Activated B cell treated with CpG ODN at 0.5 μM for 24 hours (primary cell): ENCODE measurements at regions not wholly inside any gene's neighbourhood (a gene's known extent, or its start where the extent isn't known, plus 50 kb on each side); places are given as distances from the start of the nearest gene placed in this dataset.

Source experiments
- ATAC-seq: fragments of 200-7000 bp; cut with Tn5 transposase; one replicate; pipeline ENCODE4 v1.10.0; 2021; ENCODE audit warnings: low read depth, mild to moderate bottlenecking, moderate library complexity
- CTCF ChIA-PET: fragments of 350-600 bp; sonication (Branson Sonifier 250); formaldehyde crosslinking; loops from one replicate; lab custom pipeline; 2021; ENCODE audit warnings: antibody characterized with exemption; lab: Charles Lee
- POLR2A ChIA-PET: fragments of 350-600 bp; sonication (Branson Sonifier 250); formaldehyde crosslinking; loops from one replicate; lab custom pipeline; 2021; ENCODE audit warnings: antibody characterized with exemption; lab: Charles Lee
- DNase-seq: peaks from one replicate; pipeline ENCODE4 v3.0.0; 2022
- H3K27ac Mint-ChIP-seq: one replicate; pipeline ENCODE4 v1.8.0; 2020; ENCODE audit warnings: mixed read lengths
- H3K27me3 Mint-ChIP-seq: one replicate; pipeline ENCODE4 v1.8.0; 2021; ENCODE audit warnings: mixed read lengths
- H3K36me3 Mint-ChIP-seq: one replicate; pipeline ENCODE4 v1.8.0; 2021; ENCODE audit warnings: low read depth, mixed read lengths
- H3K4me1 Mint-ChIP-seq: one replicate; pipeline ENCODE4 v1.8.0; 2021; ENCODE audit warnings: mixed read lengths
- H3K4me3 Mint-ChIP-seq: one replicate; pipeline ENCODE4 v1.8.0; 2020; ENCODE audit warnings: mild to moderate bottlenecking, mixed read lengths
- H3K9me3 Mint-ChIP-seq: one replicate; pipeline ENCODE4 v1.8.0; 2020; ENCODE audit warnings: mixed read lengths
- intact Hi-C: fragments of 100-400 bp; cut with micrococcal nuclease; formaldehyde crosslinking; loops from one replicate; pipeline ENCODE4 v1.15.1; 2024
- TF ChIP-seq, protein P1 (sequence below): fragments of 200-600 bp; IDR thresholded peaks from one replicate; pipeline ENCODE4 v1.8.0; 2022; ENCODE audit warnings: antibody characterized with exemption, mild to moderate bottlenecking

DNA sequence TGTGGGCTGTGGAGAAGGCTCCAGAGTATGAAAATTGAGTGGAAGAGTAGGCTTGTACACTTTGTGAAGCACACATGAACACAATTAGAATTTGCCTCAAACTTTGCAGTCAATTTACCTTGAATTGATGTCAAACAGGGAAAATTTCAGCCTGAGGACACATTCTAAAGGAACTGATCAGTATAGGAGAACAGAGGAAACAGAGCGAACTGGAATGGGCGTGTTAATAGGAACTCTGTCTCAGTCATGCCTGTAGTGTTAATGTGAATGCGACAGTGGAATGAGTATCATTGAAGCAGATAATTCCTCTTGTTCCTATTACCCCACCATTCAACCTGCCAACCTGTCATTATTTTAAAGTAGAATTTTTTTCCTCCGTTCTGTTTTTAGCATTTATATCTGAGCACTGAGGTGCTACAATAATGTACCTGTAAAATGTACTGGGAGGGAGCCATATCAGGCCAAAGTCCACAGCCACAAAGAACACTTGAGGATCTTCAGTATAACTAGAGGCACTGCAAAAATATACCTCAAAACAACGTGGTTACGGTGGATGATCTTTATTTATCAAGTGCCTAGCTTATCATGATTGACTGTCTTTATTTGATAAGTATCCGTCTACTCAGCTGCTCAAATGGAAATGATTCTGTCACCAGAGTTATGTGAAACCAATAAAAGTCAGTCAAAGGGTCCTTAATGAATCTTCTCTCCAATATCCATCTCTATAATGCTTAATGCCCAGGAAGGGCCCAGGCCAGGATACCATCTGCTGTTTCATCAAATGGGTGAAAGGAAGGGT is 125.3 kb upstream of the STMND1 start:
- TF ChIP-seq, protein P1, sequence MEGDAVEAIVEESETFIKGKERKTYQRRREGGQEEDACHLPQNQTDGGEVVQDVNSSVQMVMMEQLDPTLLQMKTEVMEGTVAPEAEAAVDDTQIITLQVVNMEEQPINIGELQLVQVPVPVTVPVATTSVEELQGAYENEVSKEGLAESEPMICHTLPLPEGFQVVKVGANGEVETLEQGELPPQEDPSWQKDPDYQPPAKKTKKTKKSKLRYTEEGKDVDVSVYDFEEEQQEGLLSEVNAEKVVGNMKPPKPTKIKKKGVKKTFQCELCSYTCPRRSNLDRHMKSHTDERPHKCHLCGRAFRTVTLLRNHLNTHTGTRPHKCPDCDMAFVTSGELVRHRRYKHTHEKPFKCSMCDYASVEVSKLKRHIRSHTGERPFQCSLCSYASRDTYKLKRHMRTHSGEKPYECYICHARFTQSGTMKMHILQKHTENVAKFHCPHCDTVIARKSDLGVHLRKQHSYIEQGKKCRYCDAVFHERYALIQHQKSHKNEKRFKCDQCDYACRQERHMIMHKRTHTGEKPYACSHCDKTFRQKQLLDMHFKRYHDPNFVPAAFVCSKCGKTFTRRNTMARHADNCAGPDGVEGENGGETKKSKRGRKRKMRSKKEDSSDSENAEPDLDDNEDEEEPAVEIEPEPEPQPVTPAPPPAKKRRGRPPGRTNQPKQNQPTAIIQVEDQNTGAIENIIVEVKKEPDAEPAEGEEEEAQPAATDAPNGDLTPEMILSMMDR, result no peak
- CTCF ChIA-PET, result no interaction called here
- ATAC-seq (no peak), DNase-seq (no peak)
- peaks cover 20% of the 10 kb centered on the region for H3K27me3 Mint-ChIP-seq
- no peaks in the 10 kb centered on the region for H3K4me1 Mint-ChIP-seq
- H3K27ac Mint-ChIP-seq, result no peak overlapping the region
- intact Hi-C loops, result no loop called here
- no peak overlapping the region for H3K4me3 Mint-ChIP-seq
- H3K36me3 Mint-ChIP-seq, result no peaks in the 10 kb centered on the region
- H3K9me3 Mint-ChIP-seq, result no peaks in the 10 kb centered on the region
- POLR2A ChIA-PET, result no interaction called here

DNA sequence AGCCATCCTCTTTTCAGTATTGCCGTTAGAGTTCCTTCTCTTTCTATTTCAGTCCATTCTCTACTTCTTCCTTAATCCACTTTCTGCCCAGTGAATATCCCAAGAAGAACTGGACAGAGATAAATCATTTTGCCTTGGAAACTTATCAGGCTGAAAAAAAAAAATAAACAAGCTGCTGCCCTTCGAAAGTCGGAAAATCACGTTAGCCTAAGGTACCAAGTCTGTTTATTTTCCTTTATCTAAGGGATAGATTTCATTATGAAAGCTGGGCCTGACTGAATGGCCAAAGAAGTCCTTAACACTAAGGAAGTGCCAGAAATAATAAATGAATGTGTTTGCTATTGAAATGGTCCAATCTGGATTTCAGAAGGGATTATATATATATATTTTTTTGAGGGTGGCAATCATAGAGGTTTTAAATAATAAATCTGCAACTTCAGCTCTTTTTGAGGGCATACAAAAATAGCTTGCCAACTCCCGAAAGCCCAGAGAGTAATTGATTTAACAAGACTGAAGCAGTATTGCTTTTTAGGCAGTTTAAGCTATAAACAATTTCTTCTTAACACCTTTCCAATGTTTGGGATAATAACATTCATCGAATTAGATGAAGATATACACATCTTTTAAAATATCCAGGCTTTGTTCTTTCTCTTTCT is 127.0 kb upstream of the STMND1 start:
- no peak overlapping the region for H3K27ac Mint-ChIP-seq
- no peaks in the 10 kb centered on the region for H3K9me3 Mint-ChIP-seq
- ATAC-seq (no peak), DNase-seq (no peak)
- H3K4me3 Mint-ChIP-seq, result no peak overlapping the region
- no peaks in the 10 kb centered on the region for H3K4me1 Mint-ChIP-seq
- TF ChIP-seq, protein P1, result no peak
- POLR2A ChIA-PET, result no interaction called here
- H3K36me3 Mint-ChIP-seq, result no peaks in the 10 kb centered on the region
- peaks cover 17% of the 10 kb centered on the region for H3K27me3 Mint-ChIP-seq
- CTCF ChIA-PET, result no interaction called here
- intact Hi-C loops, result no loop called here

DNA sequence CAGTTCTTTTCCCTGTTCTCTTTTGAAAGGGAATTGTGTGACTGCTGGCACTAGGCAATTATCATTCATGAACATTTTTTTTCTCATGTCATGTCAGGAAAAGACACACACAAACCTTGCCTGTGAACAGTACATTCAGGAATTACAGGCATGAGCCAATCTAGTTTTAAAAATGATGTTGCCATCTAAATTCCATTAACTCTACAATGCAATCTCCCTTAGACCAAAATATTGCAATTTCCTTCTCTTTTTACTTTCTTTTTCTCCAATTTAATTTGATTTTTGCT is 127.5 kb upstream of the STMND1 start:
- Mint-ChIP-seq H3K27ac (no peak overlapping the region), H3K4me1 (no peaks in the 10 kb centered on the region), H3K36me3 (no peaks in the 10 kb centered on the region), H3K9me3 (no peaks in the 10 kb centered on the region), H3K4me3 (no peak overlapping the region), H3K27me3 (peaks cover 15% of the 10 kb centered on the region)
- ChIA-PET CTCF (no interaction called here), POLR2A (no interaction called here)
- intact Hi-C loops, result no loop called here
- no peak for DNase-seq
- ATAC-seq, result no peak
- TF ChIP-seq, protein P1, result no peak

DNA sequence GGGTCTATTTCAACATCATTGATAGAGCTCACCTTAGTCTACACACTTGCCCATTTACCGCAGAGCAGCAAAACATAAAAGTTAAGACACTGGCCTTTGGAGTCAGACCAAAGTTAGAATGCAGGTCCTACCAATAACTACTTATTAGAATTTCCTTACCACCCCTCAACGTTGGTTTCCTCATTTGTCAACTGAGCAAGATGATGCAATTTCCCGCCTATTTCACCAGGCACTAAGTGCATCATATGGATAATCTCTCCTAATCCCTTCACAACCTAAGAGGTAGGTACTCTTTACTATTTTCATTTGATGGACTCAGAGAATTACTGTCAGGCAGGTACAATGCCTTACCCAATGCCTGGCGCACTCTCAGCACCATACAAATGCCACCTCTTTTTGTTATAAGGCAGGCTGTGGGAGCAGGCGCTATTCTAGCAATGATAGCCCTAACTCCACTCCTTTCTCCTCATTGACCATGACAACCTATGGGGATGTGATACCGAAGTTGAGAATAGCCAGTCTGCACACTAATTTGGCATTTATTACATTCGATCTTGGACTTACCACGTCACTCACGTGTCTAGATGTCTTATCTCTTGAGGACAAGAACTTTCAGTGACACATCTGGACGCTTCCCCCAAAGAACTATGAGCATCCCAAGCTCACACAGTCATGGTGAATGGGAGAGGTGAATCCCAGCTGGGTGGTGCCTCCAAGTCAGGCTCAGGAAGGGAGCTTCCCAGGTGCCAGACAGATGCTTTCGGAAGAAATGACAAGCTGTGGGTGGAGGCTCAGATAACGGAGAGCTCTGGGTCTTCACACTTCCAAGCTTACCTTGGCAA is 128.1 kb upstream of the STMND1 start:
- Mint-ChIP-seq H3K27ac (no peak overlapping the region), H3K9me3 (no peaks in the 10 kb centered on the region), H3K4me1 (no peaks in the 10 kb centered on the region), H3K27me3 (peaks cover 9% of the 10 kb centered on the region), H3K4me3 (no peak overlapping the region), H3K36me3 (no peaks in the 10 kb centered on the region)
- POLR2A ChIA-PET, result no interaction called here
- TF ChIP-seq, protein P1, result no peak
- CTCF ChIA-PET, result no interaction called here
- DNase-seq, result no peak
- intact Hi-C loops, result no loop called here
- ATAC-seq, result no peak

DNA sequence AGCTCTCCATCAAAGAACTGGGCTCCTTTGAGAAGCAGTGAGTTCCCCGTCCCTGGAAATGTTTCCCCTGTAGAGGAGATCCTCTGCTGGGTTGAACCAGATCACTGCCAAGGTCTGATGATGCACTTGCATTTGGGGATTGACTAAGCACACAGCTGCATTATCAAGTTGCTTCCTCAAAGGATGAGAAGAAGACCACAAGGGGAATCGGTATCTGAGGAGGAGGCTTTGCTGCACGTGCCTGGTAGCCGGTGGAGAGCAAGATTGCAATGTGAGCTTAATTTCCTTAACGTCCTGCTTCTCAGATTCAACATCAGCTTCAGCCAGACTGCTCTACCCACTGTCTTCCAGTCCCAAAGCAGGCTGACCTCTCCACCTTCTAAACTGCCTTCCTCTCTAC is 128.8 kb upstream of the STMND1 start:
- no peak overlapping the region for H3K4me3 Mint-ChIP-seq
- TF ChIP-seq, protein P1, result no peak
- CTCF ChIA-PET, result no interaction called here

More for the DNA sequence above, 128.8 kb upstream of the STMND1 start:
- intact Hi-C loops, result no loop called here
- DNase-seq (no peak), ATAC-seq (no peak)
- peaks cover 8% of the 10 kb centered on the region for H3K27me3 Mint-ChIP-seq
- no peaks in the 10 kb centered on the region for H3K9me3 Mint-ChIP-seq
- no peak overlapping the region for H3K27ac Mint-ChIP-seq
- POLR2A ChIA-PET, result no interaction called here
- no peaks in the 10 kb centered on the region for H3K4me1 Mint-ChIP-seq
- H3K36me3 Mint-ChIP-seq, result no peaks in the 10 kb centered on the region
